Mucosa of descending colon (tissue), 3 donors: ENCODE measurements at regions not wholly inside any gene's neighbourhood (a gene's known extent, or its start where the extent isn't known, plus 50 kb on each side); places are given as distances from the start of the nearest gene placed in this dataset.
A peak's percentile ranks its signal among the peaks of the same experiment; 100 is the strongest.

ENCODE experiments used
- ATAC-seq: fragments of 200-7000 bp; cut with Tn5 transposase; one replicate; pipeline ENCODE4 v1.9.1; 2020; ENCODE audit warnings: mild to moderate bottlenecking, moderate library complexity
- DNase-seq, 3 donors: peaks; one replicate each; pipeline ENCODE4 v3.0.0-alpha.2; 2020
- H3K36me3 ChIP-seq: fragments of 200-600 bp; one replicate; pipeline ENCODE4 v1.8.0; 2021; ENCODE audit warnings: low read depth, mild to moderate bottlenecking
- H3K4me1 ChIP-seq: fragments of 200-600 bp; one replicate; pipeline ENCODE4 v1.8.0; 2021; ENCODE audit warnings: low read depth, mild to moderate bottlenecking
- H3K4me3 ChIP-seq: fragments of 200-600 bp; one replicate; pipeline ENCODE4 v1.8.0; 2021; ENCODE audit warnings: mild to moderate bottlenecking
- H3K9me3 ChIP-seq: fragments of 200-600 bp; one replicate; pipeline ENCODE4 v1.8.0; 2021; ENCODE audit warnings: mild to moderate bottlenecking
- CTCF ChIP-seq: fragments of 200-600 bp; IDR thresholded peaks from one replicate; pipeline ENCODE4 v1.8.0; 2022; ENCODE audit warnings: antibody characterized with exemption, mild to moderate bottlenecking
- intact Hi-C, 2 donors: fragments of 100-400 bp; cut with DNase I in 1 of 2; cut with micrococcal nuclease in 1 of 2; formaldehyde crosslinking; loops; one replicate each; pipeline versions ENCODE4 v1.11.0 to v1.11.1; 2022; cut with DNase I, micrococcal nuclease
- donor health status: DM: no; HTN: no; CAD: no; lungs with moderate emphysema.
- donor health status: DM: no; HTN: no; CAD: no.
- donor health status: DM: no; HTN: yes; CAD: no.

- no peak for TF ChIP-seq CTCF
- Histone ChIP-seq H3K36me3 (no peaks in the 10 kb centered on the region), H3K4me3 (no peak overlapping the region), H3K4me1 (no peaks in the 10 kb centered on the region), H3K9me3 (no peaks in the 10 kb centered on the region)
- intact Hi-C loops = no loop called here
- DNase-seq (no peak), ATAC-seq (no peak)
Observed at GRCh38 chr7:118586248-118586647, 361.7 kb downstream of the ANKRD7 start.

- Histone ChIP-seq H3K9me3 (no peaks in the 10 kb centered on the region), H3K36me3 (no peaks in the 10 kb centered on the region), H3K4me1 (no peaks in the 10 kb centered on the region), H3K4me3 (no peak overlapping the region)
- peak in 1 of 3 donors; percentile 12 for DNase-seq
- no peak for ATAC-seq
- intact Hi-C loops = no loop called here
- TF ChIP-seq CTCF = no peak
Observed at GRCh38 chr7:118590107-118590506, 365.6 kb downstream of the ANKRD7 start.

GRCh38 chr7:118602090-118602489 lies 377.6 kb downstream of the ANKRD7 start:
- no peaks in the 10 kb centered on the region for H3K4me1 ChIP-seq
- DNase-seq (no peak), ATAC-seq (no peak)
- no peaks in the 10 kb centered on the region for H3K36me3 ChIP-seq
- intact Hi-C loops = no loop called here
- no peaks in the 10 kb centered on the region for H3K9me3 ChIP-seq
- no peak for TF ChIP-seq CTCF
- no peak overlapping the region for H3K4me3 ChIP-seq

- no peaks in the 10 kb centered on the region for H3K4me1 ChIP-seq
- intact Hi-C loops = no loop called here
- no peak for DNase-seq
Observed at GRCh38 chr7:118606602-118607001, 382.1 kb downstream of the ANKRD7 start.

GRCh38 chr7:118609207-118609606 lies 384.7 kb downstream of the ANKRD7 start:
- intact Hi-C loops = no loop called here
- Histone ChIP-seq H3K4me1 (no peaks in the 10 kb centered on the region), H3K9me3 (no peaks in the 10 kb centered on the region), H3K36me3 (no peaks in the 10 kb centered on the region), H3K4me3 (no peak overlapping the region)
- DNase-seq = no peak
- ATAC-seq = no peak
- no peak for TF ChIP-seq CTCF

More at GRCh38 chr7:118606602-118607001, 382.1 kb downstream of the ANKRD7 start:
- Histone ChIP-seq H3K9me3 (no peaks in the 10 kb centered on the region), H3K36me3 (no peaks in the 10 kb centered on the region), H3K4me3 (no peak overlapping the region)
- ATAC-seq = no peak
- TF ChIP-seq CTCF = no peak

GRCh38 chr7:118615681-118616080 lies 391.2 kb downstream of the ANKRD7 start:
- intact Hi-C loops = no loop called here
- Histone ChIP-seq H3K4me1 (no peaks in the 10 kb centered on the region), H3K36me3 (no peaks in the 10 kb centered on the region), H3K4me3 (no peak overlapping the region), H3K9me3 (no peaks in the 10 kb centered on the region)
- ATAC-seq (no peak), DNase-seq (no peak)
- TF ChIP-seq CTCF = no peak
